ENCODE measurements at regions not wholly inside any gene's neighbourhood (a gene's known extent, or its start where the extent isn't known, plus 50 kb on each side); places are given as distances from the start of the nearest gene placed in this dataset.

- TF ChIP-seq CTCF (IDR thresholded peaks at IDR 0.05; ENCODE audit: unreplicated experiment) = no peak
- no peak overlapping the region for H3K4me3 Mint-ChIP-seq (ENCODE audit: low read depth, unreplicated experiment)
- BruUV-seq (replicated peaks) = no TSS peak
- intact Hi-C loops (cut with micrococcal nuclease; ENCODE audit: unreplicated experiment) = no loop called here
- no peaks in the 10 kb centered on the region for H3K27me3 Mint-ChIP-seq (ENCODE audit: unreplicated experiment)
- CTCF ChIA-PET = no interaction called here
- DNase-seq = no peak
- no peak overlapping the region for H3K27ac Mint-ChIP-seq (ENCODE audit: unreplicated experiment)
- no peaks in the 10 kb centered on the region for H3K9me3 Mint-ChIP-seq (ENCODE audit: low read depth, unreplicated experiment)
- no peaks in the 10 kb centered on the region for H3K4me1 Mint-ChIP-seq (ENCODE audit: low read depth, unreplicated experiment)
- H3K36me3 Mint-ChIP-seq (ENCODE audit: insufficient read depth, unreplicated experiment) = no peaks in the 10 kb centered on the region
Measured at GRCh38 chr19:28417361-28417760, 795.6 kb downstream of the UQCRFS1 start.

- H3K36me3 Mint-ChIP-seq (ENCODE audit: insufficient read depth, unreplicated experiment) = no peaks in the 10 kb centered on the region
- H3K9me3 Mint-ChIP-seq (ENCODE audit: low read depth, unreplicated experiment) = no peaks in the 10 kb centered on the region
- intact Hi-C loops (cut with micrococcal nuclease; ENCODE audit: unreplicated experiment) = no loop called here
- no peak overlapping the region for H3K27ac Mint-ChIP-seq (ENCODE audit: unreplicated experiment)
- DNase-seq = no peak
- no peak overlapping the region for H3K4me3 Mint-ChIP-seq (ENCODE audit: low read depth, unreplicated experiment)
- H3K4me1 Mint-ChIP-seq (ENCODE audit: low read depth, unreplicated experiment) = no peaks in the 10 kb centered on the region
- CTCF ChIA-PET = no interaction called here
- no peaks in the 10 kb centered on the region for H3K27me3 Mint-ChIP-seq (ENCODE audit: unreplicated experiment)
- no TSS peak for BruUV-seq (replicated peaks)
- TF ChIP-seq CTCF (IDR thresholded peaks at IDR 0.05; ENCODE audit: unreplicated experiment) = no peak
Measured at GRCh38 chr19:28416245-28416644, 796.7 kb downstream of the UQCRFS1 start.

GRCh38 chr19:28414748-28415147, 798.2 kb downstream of the UQCRFS1 start:
- Mint-ChIP-seq H3K9me3 (ENCODE audit: low read depth, unreplicated experiment) (no peaks in the 10 kb centered on the region), H3K4me3 (ENCODE audit: low read depth, unreplicated experiment) (no peak overlapping the region), H3K36me3 (ENCODE audit: insufficient read depth, unreplicated experiment) (no peaks in the 10 kb centered on the region), H3K27me3 (ENCODE audit: unreplicated experiment) (no peaks in the 10 kb centered on the region), H3K4me1 (ENCODE audit: low read depth, unreplicated experiment) (no peaks in the 10 kb centered on the region), H3K27ac (ENCODE audit: unreplicated experiment) (no peak overlapping the region)
- intact Hi-C loops (cut with micrococcal nuclease; ENCODE audit: unreplicated experiment) = no loop called here
- CTCF ChIA-PET = no interaction called here
- no peak for DNase-seq
- no peak for TF ChIP-seq CTCF (IDR thresholded peaks at IDR 0.05; ENCODE audit: unreplicated experiment)
- no TSS peak for BruUV-seq (replicated peaks)

GRCh38 chr19:28409859-28410258, 803.1 kb downstream of the UQCRFS1 start:
- no peak for TF ChIP-seq CTCF (IDR thresholded peaks at IDR 0.05; ENCODE audit: unreplicated experiment)
- Mint-ChIP-seq H3K36me3 (ENCODE audit: insufficient read depth, unreplicated experiment) (no peaks in the 10 kb centered on the region), H3K27me3 (ENCODE audit: unreplicated experiment) (peaks cover 21% of the 10 kb centered on the region), H3K27ac (ENCODE audit: unreplicated experiment) (no peak overlapping the region), H3K9me3 (ENCODE audit: low read depth, unreplicated experiment) (peaks cover 2% of the 10 kb centered on the region), H3K4me3 (ENCODE audit: low read depth, unreplicated experiment) (no peak overlapping the region), H3K4me1 (ENCODE audit: low read depth, unreplicated experiment) (no peaks in the 10 kb centered on the region)
- intact Hi-C loops (cut with micrococcal nuclease; ENCODE audit: unreplicated experiment) = no loop called here
- no TSS peak for BruUV-seq (replicated peaks)
- CTCF ChIA-PET = no interaction called here
- no peak for DNase-seq

- CTCF ChIA-PET = no interaction called here
- no peaks in the 10 kb centered on the region for H3K4me1 Mint-ChIP-seq (ENCODE audit: low read depth, unreplicated experiment)
- no TSS peak for BruUV-seq (replicated peaks)
- no peak for DNase-seq
- no peak for TF ChIP-seq CTCF (IDR thresholded peaks at IDR 0.05; ENCODE audit: unreplicated experiment)
- H3K27me3 Mint-ChIP-seq (ENCODE audit: unreplicated experiment) = peaks cover 21% of the 10 kb centered on the region
- H3K9me3 Mint-ChIP-seq (ENCODE audit: low read depth, unreplicated experiment) = peaks cover 2% of the 10 kb centered on the region
- no peak overlapping the region for H3K4me3 Mint-ChIP-seq (ENCODE audit: low read depth, unreplicated experiment)
- intact Hi-C loops (cut with micrococcal nuclease; ENCODE audit: unreplicated experiment) = no loop called here
- H3K27ac Mint-ChIP-seq (ENCODE audit: unreplicated experiment) = no peak overlapping the region
- no peaks in the 10 kb centered on the region for H3K36me3 Mint-ChIP-seq (ENCODE audit: insufficient read depth, unreplicated experiment)
Measured at GRCh38 chr19:28406966-28407365, 806.0 kb downstream of the UQCRFS1 start.

All from Calu3 (cell line).